Stomach smooth muscle (tissue), 2 donors: ENCODE measurements at regions not wholly inside any gene's neighbourhood (a gene's known extent, or its start where the extent isn't known, plus 50 kb on each side); places are given as distances from the start of the nearest gene placed in this dataset.
"Not testable (repeated sequence)": the region's sequence is repeated elsewhere in the genome, so short reads cannot be mapped to it uniquely, and the experiment has no call there.

Experiments used
- H3K27ac ChIP-seq: one replicate; pipeline ENCODE4 v1.7.0; 2013; ENCODE audit warnings: mild to moderate bottlenecking, low read length, inconsistent platforms
- H3K27me3 ChIP-seq, 2 donors: one replicate each; pipeline ENCODE4 v1.7.0; 2013; ENCODE audit warnings: low read length in 2 of 2; ENCODE audit not compliant: insufficient read depth in 2 of 2, control insufficient read depth in 1 of 2
- H3K36me3 ChIP-seq, 2 donors: one replicate each; pipeline ENCODE4 v1.7.0; 2013; ENCODE audit warnings: low read length in 2 of 2; ENCODE audit not compliant: control insufficient read depth in 2 of 2, insufficient read depth in 2 of 2
- H3K4me1 ChIP-seq: one replicate; pipeline ENCODE4 v1.7.0; 2013; ENCODE audit warnings: low read length; ENCODE audit not compliant: control insufficient read depth, insufficient read depth
- H3K4me3 ChIP-seq, 2 donors: one replicate each; pipeline ENCODE4 v1.7.0; 2013; ENCODE audit warnings: low read length in 2 of 2
- H3K9ac ChIP-seq, 2 donors: one replicate each; pipeline ENCODE4 v1.7.0; 2013; ENCODE audit warnings: low read length in 2 of 2, mild to moderate bottlenecking in 1 of 2
- H3K9me3 ChIP-seq, 2 donors: one replicate each; pipeline ENCODE4 v1.7.0; 2013; ENCODE audit warnings: low read length in 2 of 2; ENCODE audit not compliant: control insufficient read depth in 2 of 2
- donor health status: healthy.
- donor health status: Pancreatic carcinoma.

DNA sequence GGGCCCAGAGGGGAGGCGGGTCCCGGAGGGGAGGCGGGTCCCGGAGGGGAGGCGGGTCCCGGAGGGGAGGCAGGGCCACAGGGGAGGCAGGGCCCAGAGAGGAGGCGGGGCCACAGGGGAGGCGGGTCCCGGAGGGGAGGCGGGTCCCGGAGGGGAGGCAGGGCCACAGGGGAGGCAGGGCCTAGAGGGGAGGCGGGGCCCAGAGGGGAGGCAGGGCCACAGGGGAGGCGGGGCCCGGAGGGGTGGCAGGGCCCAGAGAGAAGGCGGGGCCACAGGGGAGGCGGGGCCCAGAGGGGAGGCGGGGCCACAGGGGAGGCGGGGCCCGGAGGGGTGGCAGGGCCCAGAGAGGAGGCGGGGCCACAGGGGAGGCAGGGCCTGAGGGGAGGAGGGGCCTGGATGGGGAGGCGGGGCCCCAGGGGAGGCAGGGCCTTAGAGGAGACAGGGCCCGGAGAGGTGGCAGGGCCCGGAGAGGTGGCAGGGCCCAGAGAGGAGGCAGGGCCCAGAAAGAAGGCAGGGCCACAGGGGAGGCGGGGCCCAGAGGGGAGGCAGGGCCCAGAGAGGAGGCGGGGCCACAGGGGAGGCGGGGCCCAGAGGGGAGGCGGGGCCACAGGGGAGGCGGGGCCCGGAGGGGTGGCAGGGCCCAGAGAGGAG lies 81.1 kb downstream of the YTHDF1 start:
- H3K9me3 ChIP-seq, H3K4me1 ChIP-seq, H3K4me3 ChIP-seq, H3K27ac ChIP-seq, H3K36me3 ChIP-seq, H3K9ac ChIP-seq: not testable (repeated sequence)
- peaks cover 12 to 31% of the 10 kb centered on the region in 2 donors for H3K27me3 ChIP-seq

DNA sequence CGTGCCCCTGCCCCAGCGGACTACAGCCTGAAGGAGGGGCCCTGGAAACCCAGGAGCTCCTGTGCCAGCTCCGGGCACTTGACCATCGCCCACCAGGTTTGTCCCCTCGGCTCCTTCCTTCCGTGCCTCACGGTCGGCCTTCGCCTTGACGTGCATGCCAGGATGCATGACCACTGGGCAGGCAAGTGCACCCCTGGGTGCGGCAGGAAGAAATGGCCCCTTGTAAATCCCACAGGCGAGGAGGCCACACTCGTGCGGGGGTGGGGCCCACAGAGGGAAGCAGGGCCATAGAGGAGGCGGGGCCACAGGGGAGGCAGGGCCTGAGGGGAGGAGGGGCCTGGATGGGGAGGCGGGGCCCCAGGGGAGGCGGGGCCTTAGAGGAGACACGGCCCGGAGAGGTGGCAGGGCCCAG lies 81.7 kb downstream of the YTHDF1 start:
- Histone ChIP-seq H3K9ac (no peak overlapping the region), H3K4me3 (no peak overlapping the region), H3K27ac (no peak overlapping the region), H3K4me1 (no peaks in the 10 kb centered on the region), H3K9me3 (no peaks in the 10 kb centered on the region), H3K36me3 (no peaks in the 10 kb centered on the region), H3K27me3 (peaks cover 19 to 33% of the 10 kb centered on the region in 2 donors)

DNA sequence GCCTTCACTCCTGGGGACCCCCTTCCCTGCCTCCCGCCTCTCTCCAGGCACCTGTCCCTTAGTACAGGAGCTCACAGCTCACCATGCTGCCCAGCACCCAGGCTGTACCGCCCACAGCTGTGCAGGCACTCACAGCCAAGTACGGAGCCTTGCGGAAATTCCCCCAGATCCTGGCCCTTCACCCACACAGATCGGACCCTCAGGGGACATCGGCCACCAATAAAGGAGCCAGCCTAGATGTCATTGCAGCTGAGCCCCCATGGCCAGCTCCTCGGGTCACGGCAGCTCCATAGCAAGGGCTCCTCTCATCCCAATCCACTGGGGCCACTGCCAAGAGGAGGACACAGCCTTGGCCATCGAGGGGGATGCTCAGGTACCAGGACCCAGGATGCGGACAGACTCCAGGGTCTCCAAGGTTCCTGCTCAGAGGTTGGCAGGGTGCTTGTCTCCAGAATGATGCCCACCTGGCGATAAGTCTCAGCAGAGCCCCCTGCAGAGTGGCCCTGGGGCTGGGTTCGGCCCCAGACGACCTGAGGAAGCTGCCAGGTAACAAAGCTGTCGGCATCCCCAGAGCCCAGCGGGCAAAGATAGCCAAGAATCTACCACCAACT lies 82.3 kb downstream of the YTHDF1 start:
- H3K4me3 ChIP-seq = no peak overlapping the region
- peaks cover 21 to 30% of the 10 kb centered on the region in 2 donors for H3K27me3 ChIP-seq
- H3K9ac ChIP-seq = no peak overlapping the region
- no peaks in the 10 kb centered on the region for H3K36me3 ChIP-seq
- H3K4me1 ChIP-seq = no peaks in the 10 kb centered on the region
- no peak overlapping the region for H3K27ac ChIP-seq
- H3K9me3 ChIP-seq = no peaks in the 10 kb centered on the region

DNA sequence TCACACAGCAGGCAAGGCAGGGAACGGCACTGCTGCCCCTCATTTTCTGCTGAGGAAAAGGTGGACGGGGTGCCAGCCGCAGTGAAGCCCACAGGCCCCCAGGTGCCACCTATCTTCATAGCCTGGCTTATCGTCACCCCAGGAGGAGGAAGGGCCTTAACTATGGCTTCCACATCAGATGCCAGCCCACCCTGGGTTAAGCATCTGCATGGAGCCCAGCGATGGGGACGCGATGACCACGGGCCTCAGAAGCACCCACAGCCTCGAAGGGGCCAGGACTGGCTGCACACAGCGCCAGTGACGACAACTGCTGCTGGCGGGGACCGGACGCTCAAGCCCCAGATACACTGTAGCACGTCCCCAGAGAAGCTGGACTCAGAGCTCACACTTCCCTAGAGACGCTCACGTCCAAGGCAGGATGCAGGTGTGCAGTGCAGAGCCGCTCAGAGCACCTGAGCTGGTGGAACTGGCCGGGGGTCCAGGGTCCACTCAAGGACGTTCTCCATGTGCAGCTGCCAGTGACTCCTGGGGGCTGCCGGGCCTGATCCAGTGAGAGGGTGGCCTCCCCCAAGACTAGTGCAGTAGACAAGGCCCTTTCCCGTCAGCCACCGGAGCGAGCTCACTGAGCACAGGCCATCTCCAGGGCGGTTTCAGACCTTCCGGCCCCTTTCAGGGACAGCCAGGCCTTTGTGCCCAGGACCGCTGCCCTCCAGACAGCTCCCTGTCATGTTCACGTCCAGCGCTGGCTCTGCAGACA lies 83.0 kb downstream of the YTHDF1 start:
- no peaks in the 10 kb centered on the region for H3K36me3 ChIP-seq
- no peaks in the 10 kb centered on the region for H3K9me3 ChIP-seq
- no peak overlapping the region for H3K27ac ChIP-seq
- H3K27me3 ChIP-seq = peaks cover 21 to 32% of the 10 kb centered on the region in 2 donors
- no peak overlapping the region for H3K4me3 ChIP-seq
- H3K9ac ChIP-seq = no peak overlapping the region
- H3K4me1 ChIP-seq = no peaks in the 10 kb centered on the region

DNA sequence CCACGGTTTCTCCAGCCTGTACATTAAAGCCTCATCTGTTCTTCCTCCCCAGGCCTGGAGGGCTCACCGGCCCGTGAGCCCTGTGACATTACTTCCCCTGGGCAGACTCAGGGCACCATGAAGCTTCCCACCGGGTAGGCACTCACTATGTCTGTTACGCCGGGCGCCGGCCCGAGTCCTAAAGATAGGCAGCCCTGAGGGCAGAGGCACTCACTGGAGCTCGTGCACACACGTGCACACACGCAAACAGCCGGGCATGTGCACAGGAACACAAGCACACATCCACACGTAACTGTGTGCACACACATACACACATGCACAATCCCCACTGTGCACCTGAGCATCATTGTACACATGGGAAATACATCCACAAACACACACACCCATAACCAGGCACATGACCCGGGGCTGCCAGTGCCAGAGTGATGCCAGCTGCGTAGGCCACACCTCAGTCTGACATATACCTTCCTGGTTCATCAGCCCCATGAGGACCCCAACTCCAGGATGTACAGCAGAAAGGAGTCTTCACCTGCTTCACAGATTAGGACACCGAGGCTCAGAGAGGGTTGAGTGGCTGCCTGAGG lies 83.7 kb downstream of the YTHDF1 start:
- Histone ChIP-seq H3K27me3 (peaks cover 21 to 31% of the 10 kb centered on the region in 2 donors), H3K4me1 (no peaks in the 10 kb centered on the region), H3K36me3 (no peaks in the 10 kb centered on the region), H3K9me3 (no peaks in the 10 kb centered on the region), H3K27ac (no peak overlapping the region), H3K4me3 (no peak overlapping the region), H3K9ac (no peak overlapping the region)

DNA sequence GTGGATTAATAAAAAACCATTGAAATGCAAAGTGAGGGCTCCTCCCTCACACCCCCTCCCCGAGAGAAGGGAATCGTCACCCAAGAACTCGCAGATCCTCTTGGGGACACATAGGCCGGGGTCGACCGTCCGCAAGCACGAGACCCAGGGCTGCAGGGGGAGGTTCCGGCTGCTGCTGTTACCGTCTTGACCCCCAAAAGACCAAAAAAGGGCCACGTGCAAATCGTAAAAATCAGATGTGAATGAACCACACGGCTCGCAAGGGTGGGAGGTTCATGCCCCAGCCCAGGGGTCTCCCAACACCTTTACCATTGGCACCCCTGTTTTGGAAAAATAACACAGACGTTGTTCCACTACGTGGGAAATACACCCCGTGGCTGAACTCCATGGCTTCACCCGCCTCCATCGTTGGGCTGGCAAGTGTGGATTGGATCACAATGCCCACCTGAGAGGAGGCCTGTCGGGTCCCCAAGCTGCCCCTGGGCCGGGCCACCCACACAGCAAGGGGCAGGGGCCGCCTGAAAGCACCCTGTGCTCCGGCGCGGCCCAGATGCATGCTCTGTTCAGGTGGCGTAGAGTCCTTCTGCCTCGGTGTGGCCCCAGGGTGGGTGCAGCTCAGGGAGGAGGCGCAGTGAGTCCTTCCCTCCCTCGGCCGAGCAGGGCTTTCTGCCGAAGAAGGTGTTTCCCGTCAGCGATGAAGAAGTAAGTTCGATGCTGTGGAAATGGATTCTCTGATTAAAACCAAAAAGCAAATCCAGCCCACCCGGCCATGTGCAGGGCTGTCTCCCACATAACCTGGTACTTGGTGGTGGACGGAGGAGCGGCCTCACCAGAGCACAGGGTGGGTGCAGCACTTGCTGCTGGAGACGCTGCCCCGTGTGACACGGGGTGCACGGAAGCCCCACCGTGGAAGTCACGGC lies 85.0 kb downstream of the YTHDF1 start:
- peaks cover 21 to 36% of the 10 kb centered on the region in 2 donors for H3K27me3 ChIP-seq

DNA sequence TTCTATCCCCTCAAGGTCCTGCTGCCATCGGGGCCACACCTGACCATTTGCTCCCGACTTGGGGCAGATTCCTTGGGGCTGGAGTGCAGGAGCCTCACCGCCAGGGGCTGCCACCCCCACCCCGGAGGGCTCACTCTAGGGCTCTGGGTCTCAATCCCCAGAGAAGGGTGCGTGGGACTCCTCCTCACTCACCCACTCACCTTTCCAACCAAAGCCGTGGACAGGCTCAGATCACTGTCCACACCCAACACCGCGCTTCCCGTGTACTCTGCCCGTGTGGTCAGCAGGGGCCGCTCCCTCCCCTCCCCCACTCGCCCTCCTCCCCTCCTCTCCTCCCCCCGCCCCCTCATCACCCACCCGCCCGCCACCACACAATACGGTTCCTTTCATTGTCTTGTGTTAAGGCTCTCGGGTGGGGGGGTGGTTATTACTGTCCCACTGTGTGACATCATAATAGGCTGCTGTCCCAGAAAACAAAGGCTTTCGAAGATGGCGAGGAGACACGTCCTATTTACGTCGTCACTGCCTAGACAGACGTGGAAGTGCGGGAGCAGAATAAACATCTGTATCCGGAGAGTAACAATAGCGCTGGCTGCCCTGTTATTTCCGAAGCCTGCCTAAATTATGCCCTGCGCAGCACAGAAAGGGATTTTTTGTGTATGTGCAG lies 85.8 kb downstream of the YTHDF1 start:
- Histone ChIP-seq H3K4me3 (no peak overlapping the region), H3K9ac (no peak overlapping the region), H3K27me3 (peaks cover 25 to 37% of the 10 kb centered on the region in 2 donors), H3K27ac (no peak overlapping the region), H3K36me3 (no peaks in the 10 kb centered on the region), H3K9me3 (no peaks in the 10 kb centered on the region), H3K4me1 (no peaks in the 10 kb centered on the region)

More for the DNA sequence above, 85.0 kb downstream of the YTHDF1 start:
- Histone ChIP-seq H3K27ac (no peak overlapping the region), H3K9me3 (no peaks in the 10 kb centered on the region), H3K36me3 (no peaks in the 10 kb centered on the region), H3K4me3 (no peak overlapping the region), H3K9ac (no peak overlapping the region), H3K4me1 (no peaks in the 10 kb centered on the region)

DNA sequence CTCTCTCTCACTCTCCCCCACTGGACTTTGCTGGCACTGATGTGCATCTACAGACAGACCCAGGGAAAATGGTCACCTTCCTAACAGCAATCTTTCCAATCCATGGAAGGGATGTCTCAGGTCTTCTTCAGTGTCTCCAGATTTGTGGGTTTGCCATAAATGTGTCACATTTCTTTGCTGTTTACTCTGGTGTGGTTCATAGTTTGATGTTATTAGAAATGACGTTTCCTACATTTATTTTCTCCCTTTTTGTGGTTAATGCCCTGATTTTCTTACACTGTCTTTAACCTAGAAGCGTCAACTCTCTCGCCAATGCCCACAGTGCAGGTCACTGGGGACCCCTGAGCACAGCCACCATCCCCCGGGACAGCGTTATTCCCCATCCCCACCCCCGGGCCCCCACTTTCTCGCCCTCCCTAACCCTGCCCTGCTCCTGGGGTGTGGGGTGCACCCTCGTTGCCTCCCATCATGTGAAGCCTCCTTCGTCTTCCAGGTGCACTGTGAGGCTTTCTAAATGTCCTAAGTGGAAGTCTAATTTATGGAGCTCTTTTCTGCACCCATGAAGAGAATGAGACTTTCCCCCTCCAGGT lies 86.5 kb downstream of the YTHDF1 start:
- Histone ChIP-seq H3K36me3 (no peaks in the 10 kb centered on the region), H3K9me3 (no peaks in the 10 kb centered on the region), H3K27me3 (peaks cover 26 to 41% of the 10 kb centered on the region in 2 donors), H3K9ac (no peak overlapping the region), H3K4me3 (no peak overlapping the region), H3K27ac (no peak overlapping the region), H3K4me1 (no peaks in the 10 kb centered on the region)

DNA sequence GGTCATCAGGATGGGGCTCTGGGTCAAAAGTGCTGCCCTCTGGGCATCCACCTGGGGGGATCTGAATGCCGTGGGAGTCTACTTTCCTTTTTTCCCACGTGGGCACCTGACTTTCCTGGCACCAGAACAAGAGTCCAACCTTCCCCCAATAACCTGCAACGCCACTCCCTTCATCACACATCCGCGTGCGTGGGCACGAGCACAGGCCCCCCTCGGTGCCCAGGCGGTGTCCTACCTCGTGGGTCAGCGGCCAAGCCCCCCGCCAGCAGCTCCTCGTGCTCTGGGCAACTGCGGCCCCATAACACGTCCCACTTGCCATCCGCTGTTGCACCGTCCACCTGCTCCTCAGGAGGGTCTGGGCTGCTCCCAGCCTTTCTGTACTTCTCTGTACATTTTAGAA lies 87.0 kb downstream of the YTHDF1 start:
- Histone ChIP-seq H3K27me3 (peaks cover 29 to 44% of the 10 kb centered on the region in 2 donors), H3K4me1 (no peaks in the 10 kb centered on the region), H3K36me3 (no peaks in the 10 kb centered on the region), H3K9me3 (no peaks in the 10 kb centered on the region), H3K4me3 (no peak overlapping the region), H3K27ac (no peak overlapping the region), H3K9ac (no peak overlapping the region)
